Nephron (organoid): ENCODE measurements at regions not wholly inside any gene's neighbourhood (a gene's known extent, or its start where the extent isn't known, plus 50 kb on each side); places are given as distances from the start of the nearest gene placed in this dataset.

Experiments used
- H3K27ac Mint-ChIP-seq, 3 experiments: 2 replicates each; pipeline ENCODE4 v1.8.0; 2020; ENCODE audit warnings: mixed read lengths in 3 of 3, mild to moderate bottlenecking in 2 of 3, moderate library complexity in 1 of 3
- H3K27me3 Mint-ChIP-seq: 2 replicates; pipeline ENCODE4 v1.8.0; 2021; ENCODE audit warnings: low read depth, mild to moderate bottlenecking, moderate library complexity, mixed read lengths
- H3K36me3 Mint-ChIP-seq: 2 replicates; pipeline ENCODE4 v1.8.0; 2020; ENCODE audit warnings: low read depth, mixed read lengths
- H3K4me1 Mint-ChIP-seq: 2 replicates; pipeline ENCODE4 v1.8.0; 2020; ENCODE audit warnings: mixed read lengths
- H3K4me3 Mint-ChIP-seq, 3 experiments: 2 replicates each; pipeline ENCODE4 v1.8.0; 2020; ENCODE audit warnings: mild to moderate bottlenecking in 3 of 3, mixed read lengths in 3 of 3, moderate library complexity in 2 of 3
- H3K9me3 Mint-ChIP-seq: 2 replicates; pipeline ENCODE4 v1.8.0; 2020; ENCODE audit warnings: mixed read lengths
- TF ChIP-seq, protein P1 (sequence below), 3 experiments: fragments of 200-600 bp; sonication (generic); IDR thresholded peaks; one replicate each; pipeline ENCODE4 v1.5.0; 2021; ENCODE audit warnings: antibody characterized with exemption in 3 of 3; ENCODE audit not compliant: unreplicated experiment in 3 of 3

- Mint-ChIP-seq H3K27ac (no peak overlapping the region), H3K36me3 (no peaks in the 10 kb centered on the region), H3K4me1 (no peaks in the 10 kb centered on the region), H3K27me3 (peaks cover 46% of the 10 kb centered on the region), H3K4me3 (no peak overlapping the region), H3K9me3 (peaks cover under 1% of the 10 kb centered on the region)
- TF ChIP-seq, protein P1, sequence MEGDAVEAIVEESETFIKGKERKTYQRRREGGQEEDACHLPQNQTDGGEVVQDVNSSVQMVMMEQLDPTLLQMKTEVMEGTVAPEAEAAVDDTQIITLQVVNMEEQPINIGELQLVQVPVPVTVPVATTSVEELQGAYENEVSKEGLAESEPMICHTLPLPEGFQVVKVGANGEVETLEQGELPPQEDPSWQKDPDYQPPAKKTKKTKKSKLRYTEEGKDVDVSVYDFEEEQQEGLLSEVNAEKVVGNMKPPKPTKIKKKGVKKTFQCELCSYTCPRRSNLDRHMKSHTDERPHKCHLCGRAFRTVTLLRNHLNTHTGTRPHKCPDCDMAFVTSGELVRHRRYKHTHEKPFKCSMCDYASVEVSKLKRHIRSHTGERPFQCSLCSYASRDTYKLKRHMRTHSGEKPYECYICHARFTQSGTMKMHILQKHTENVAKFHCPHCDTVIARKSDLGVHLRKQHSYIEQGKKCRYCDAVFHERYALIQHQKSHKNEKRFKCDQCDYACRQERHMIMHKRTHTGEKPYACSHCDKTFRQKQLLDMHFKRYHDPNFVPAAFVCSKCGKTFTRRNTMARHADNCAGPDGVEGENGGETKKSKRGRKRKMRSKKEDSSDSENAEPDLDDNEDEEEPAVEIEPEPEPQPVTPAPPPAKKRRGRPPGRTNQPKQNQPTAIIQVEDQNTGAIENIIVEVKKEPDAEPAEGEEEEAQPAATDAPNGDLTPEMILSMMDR (IDR thresholded peaks at IDR 0.05; ENCODE audit: unreplicated experiment in 3 of 3) = no peak
Measured at GRCh38 chr22:22835771-22836291, 51.8 kb upstream of the IGLL5 start.

DNA sequence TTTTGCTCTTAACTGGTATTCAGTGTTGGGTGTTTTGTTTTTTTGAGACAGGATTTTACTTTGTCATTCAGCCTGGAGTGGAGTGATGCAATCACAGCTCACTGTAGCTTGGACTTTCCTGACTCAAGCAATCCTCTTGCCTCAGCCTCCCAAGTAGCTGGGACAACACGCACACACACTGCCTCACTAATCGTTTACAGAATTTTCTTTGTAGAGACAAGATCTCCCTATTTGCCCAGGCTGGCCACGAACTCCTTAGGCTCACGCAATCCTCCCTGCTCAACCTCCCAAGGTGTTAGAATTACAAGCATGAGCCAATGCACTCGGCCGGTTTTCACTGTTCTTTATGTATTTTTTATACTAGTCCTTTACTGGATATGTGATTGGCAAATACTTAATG is 51.0 kb upstream of the IGLL5 start:
- Mint-ChIP-seq H3K27ac (no peak overlapping the region), H3K9me3 (no peaks in the 10 kb centered on the region), H3K27me3 (peaks cover 51% of the 10 kb centered on the region), H3K4me1 (no peaks in the 10 kb centered on the region), H3K36me3 (no peaks in the 10 kb centered on the region), H3K4me3 (no peak overlapping the region)
- TF ChIP-seq, protein P1 (IDR thresholded peaks at IDR 0.05; ENCODE audit: unreplicated experiment in 3 of 3) = no peak
